GF-D8 (cell line): ENCODE measurements at regions not wholly inside any gene's neighbourhood (a gene's known extent, or its start where the extent isn't known, plus 50 kb on each side); places are given as distances from the start of the nearest gene placed in this dataset.
"Not testable (repeated sequence)": the region's sequence is repeated elsewhere in the genome, so short reads cannot be mapped to it uniquely, and the experiment has no call there.

Experiments used
- DNase-seq: peaks from one replicate; lab custom pipeline; 2025; lab: John Stamatoyannopoulos, UW

DNA sequence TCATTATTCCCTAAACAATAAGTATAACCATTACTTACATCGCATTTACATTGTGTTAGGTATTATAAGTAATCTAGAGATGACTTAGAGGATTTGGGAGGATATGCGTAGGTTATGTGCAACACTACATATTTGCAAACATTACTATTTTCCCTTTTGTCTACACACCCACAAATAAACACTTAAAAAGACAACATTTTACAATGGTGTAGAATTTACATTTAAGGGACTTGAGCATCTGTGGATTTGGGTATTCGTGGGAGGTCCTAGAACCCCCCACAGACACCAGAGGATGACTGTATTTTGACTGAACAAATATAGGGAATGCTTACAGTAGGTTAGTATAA is 220.2 kb upstream of the MYO3A start:
- no peak for DNase-seq

DNA sequence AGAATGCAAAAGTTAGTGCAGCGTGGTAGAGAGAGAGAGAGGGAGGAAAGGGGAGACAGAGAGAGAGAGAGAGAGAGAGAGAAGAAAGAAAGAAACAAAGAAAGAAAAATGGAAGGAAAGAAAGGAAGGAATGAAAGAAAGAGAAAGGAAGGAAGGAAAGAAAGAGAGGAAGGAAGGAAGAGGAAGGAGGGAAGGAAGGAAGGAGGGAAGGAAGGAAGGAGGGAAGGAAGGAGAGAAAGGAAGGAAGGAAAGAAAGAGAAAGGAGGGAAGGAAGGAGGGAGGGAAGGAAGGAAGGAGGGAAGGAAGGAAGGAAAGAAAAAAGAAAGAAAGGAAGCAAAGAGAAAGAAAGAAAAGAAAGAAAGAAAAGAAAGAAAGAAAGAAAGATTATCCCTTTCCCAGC is 209.8 kb upstream of the MYO3A start:
- no peak for DNase-seq

DNA sequence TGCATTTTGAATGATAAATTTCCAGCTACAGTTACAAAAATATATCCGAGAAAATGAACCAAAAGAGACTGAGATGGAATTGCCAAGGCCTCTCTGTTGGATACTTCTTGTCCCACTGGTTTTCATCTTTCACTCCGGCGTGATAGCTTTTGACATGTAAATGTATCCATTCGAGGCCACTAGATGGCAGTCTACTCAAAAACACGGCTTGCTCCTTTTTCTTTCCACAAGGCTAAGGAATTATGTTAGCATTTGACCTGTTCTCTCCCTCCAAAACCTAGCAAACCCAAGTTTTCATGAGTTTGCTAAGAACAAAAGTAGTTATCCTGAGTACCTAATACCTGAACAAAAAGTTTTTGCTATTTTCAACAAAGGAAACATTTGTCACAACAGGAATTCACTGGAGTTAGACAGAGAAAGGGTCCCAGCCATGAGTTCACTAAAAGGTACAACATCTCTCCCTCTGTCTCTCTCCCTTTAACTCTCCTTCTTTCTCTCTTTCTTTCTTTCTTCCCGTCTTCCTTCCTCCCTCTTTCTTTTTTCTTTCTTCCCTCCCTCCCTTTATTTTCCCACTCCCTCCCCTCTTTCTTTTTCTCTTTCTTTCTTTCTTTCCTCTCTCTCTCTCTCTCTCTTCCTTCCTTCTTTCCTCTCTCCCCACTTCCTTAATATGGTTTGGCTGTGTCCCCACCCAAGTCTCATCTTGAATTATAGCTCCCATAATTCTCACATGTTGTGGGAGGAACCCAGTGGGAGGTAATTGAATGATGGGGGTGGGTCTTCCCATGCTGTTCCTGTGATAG is 207.9 kb upstream of the MYO3A start:
- DNase-seq = no peak

DNA sequence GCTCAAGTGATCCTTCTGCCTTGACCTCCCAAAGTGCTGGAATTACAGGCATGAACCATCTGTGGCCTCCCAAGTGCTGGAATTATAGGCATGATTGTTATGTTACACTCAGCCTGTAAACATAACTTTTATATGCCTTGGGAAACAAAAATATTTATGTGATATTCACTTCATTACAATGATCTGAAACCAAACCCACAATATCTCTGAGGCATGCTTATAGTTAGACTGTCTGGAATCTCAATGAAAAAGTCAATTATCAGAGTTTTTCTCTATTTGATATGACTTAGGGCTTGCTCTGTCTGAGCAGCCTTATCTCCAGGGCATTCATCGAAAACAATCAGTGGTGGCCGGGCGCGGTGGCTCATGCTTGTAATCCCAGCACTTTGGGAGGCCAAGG is 195.3 kb upstream of the MYO3A start:
- no peak for DNase-seq

DNA sequence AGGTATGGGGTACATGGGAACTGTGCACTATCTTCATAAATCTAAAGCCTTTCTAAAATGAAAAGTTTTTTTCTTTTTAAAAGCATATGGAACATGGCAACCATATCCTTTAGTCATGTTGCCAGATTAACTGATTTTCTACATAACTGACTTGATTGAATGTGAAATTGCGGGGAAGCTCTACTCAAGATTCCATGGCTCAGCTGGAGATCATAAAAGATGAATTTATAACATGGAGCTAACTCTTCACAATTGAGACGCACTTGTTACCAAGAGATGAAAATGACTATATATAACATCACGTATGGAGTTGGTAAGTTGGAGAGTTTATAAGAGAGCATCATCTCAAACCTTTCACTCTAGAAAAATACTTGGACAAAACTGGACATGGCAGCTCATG is 190.2 kb upstream of the MYO3A start:
- DNase-seq = no peak

DNA sequence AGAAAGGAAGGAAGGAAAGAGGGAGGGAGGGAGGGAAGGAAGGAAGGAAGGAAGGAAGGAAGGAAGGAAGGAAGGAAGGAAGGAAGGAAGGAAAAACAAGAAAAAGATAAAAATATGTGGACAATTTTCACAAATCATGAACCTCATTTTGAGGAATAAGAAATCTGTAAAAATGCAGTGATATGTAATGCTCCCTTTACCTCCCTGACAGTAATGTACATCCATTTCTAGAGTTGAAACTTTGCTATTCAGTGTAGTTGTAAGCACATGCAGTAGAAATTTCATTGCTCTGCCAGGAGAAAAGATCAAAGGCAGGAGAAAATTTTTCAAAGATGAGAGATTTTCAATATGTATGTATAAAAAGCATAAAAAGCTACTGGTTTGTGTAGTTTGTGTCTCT is 189.5 kb upstream of the MYO3A start:
- no peak for DNase-seq

DNA sequence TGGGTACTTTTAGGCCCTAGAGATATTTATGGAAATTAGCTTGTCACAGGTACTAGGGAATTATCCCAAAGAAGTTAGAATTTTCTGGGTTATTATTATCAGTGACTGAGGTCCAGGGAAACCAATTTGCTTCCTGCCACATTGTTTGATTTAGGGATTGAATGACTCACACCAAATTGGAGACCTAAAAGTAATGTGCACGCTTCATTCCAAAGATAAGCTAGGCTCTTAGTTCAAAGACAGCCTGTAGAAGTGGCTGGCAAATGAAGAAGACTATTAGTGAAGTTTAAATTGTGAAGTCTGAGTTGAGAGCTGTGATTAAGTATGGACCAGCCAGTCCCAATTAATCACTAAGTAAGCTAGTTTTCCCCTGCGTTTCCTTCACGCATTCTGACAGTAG is 188.1 kb upstream of the MYO3A start:
- DNase-seq = no peak

DNA sequence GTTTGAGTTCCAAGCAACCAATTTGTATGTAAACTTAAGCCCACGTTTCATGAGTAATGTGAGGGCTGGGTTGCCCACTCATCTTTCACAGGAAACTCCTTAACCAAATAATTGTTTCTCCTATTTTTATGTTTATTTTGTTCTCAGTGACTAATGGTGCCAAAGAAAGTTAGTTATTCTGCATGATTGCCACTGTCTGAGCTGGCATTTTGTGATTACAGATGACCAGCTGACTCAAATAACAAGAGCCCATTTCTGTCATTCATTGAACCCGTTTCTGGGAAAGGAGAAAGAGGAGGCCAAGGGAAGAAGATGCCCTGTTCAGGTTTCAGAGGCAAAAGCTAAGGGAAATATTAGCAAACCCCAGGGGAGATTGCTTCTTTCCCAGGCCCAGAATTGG is 186.9 kb upstream of the MYO3A start:
- no peak for DNase-seq

DNA sequence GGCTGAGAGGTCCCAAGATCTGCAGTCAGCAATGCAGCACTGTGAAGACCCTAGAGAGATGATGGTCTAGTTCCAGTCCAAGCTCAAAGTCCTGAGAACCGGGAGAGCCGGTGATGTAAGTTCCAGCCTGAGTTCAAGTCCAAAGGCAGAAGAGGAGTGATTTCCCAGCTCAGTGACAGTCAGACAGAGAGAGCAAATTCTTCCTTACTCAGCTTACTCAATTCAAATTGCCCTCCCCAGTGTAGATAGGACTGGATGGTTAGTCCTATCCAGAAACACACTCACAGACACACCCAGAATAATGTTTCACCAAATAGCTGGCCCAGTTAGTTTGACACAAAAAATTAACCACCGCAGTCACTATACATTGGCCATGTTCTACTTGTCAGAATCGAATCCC is 185.5 kb upstream of the MYO3A start:
- DNase-seq = no peak

DNA sequence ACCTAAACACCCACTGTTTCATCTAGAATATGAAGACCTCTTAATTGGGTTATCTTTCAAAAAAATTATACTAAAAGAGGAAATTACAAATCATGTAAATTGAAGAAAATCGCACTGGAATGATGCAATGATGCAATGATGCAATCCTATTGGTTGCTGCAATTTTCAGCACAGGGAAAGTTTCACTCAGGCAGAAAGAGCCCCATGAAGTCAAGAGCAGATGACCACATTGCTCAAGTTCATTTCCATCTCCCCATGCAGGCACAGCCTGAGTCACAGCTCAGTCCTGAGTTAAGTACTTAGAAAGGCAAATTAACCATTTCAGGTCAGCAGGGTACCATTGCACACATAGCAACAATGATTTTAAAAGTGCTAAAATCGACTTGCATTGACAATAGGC is 180.3 kb upstream of the MYO3A start:
- no peak for DNase-seq

DNA sequence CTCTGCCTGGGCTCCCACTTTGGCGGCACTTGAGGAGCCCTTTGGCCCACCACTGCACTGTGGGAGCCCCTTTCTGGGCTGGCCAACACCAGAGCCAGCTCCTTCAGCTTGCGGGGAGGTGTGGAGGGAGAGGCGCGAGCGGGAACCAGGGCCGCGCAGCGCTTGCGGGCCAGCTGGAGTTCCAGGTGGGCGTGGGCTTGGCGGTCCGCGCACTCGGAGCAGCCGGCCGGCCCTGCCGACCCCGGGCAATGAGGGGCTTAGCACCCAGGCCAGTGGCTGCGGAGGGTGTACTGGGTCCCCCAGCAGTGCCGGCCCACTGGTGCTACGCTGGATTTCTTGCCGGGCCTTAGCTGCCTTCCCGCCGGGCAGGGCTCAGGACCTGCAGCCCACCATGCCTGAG is 178.2 kb upstream of the MYO3A start:
- not testable (repeated sequence) for DNase-seq

DNA sequence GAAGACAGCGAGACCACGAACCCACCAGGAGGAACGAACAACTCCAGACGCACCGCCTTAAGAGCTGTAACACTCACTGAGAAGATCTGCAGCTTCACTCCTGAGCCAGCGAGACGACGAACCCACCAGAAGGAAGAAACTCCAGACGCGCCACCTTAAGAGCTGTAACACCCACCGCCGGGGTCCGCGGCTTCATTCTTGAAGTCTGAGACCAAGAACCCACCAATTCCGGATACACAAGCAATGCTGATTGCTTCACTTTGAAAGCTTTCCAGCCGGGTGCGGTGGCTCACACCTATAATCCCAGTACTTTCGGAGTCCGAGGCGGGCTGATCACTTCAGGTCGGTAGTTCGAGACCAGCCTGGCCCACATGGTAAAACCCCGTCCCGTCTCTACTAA is 177.2 kb upstream of the MYO3A start:
- no peak for DNase-seq

DNA sequence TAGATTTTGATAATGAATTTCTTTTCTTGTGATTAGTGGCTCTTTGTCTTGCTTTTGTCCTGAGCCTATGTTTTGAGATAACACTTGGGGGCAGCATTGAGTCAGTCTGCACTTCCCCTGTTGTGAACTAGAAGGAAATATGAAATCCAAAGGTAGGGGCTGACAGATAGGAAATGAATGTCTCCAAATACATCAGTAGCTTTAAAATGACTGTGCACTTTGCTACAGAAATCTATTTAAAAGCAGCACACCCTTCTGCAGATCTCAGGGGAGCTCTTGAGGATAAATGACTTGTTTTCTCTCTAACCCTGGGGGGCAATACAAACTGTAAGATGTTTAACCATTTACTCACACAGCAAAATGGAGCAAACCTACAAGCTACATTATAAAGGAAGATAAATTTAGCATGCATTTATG is 176.0 kb upstream of the MYO3A start:
- DNase-seq = no peak

DNA sequence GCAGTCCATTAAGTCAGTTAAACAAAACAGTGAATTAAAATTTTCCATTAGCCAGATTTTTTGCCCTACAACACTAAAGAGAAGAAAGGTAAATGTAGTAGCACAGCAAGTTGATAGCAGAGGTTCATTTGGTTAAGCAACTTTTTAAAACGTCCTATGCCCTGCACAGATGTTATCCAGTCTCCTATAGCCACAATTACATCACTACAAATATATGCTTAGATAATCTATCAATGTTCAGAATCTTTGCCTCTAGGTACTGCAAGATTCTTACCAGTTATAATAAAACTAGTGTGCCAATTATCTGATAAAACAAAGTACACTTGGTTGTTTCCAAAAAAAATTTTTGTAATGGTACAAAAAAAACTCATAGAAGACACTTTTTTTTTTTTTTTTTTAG is 175.5 kb upstream of the MYO3A start:
- DNase-seq = no peak

DNA sequence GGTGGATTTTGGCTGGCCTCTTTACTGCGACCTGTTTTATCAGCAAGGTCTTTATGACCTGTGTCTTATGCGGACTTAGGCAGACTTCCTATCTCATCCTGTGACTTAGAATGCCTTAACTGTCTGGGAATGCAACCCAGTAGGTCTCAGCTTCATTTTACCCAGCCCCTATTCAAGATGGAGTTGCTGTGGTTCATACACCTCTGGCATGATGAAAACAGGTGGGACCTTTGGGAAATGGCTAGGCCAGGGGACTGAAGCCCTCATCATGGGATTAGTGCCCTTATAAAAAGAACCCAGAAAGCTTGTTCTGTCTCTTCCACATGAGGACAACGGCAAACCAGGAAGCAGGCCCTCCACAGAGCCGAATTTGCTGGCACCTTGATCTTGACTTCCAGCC is 172.1 kb upstream of the MYO3A start:
- DNase-seq = no peak

DNA sequence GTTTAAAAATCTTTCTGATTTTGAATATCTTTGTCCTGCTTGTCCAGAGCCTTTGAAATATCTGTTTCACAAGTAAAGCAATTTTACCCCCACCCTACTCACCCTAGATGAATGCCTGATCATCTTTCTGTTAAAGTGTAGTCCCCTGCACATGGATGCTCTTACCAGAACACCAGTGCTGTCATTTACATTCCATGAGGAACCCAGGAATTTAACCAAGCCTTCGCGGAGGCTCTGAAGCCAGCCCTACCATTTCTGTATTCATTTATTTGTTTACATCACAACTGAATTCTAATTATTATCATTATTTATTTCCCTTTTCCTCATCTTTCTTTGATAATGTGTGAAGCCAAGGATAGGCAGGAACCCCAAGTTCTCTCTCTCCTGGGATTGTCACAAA is 167.8 kb upstream of the MYO3A start:
- no peak for DNase-seq

DNA sequence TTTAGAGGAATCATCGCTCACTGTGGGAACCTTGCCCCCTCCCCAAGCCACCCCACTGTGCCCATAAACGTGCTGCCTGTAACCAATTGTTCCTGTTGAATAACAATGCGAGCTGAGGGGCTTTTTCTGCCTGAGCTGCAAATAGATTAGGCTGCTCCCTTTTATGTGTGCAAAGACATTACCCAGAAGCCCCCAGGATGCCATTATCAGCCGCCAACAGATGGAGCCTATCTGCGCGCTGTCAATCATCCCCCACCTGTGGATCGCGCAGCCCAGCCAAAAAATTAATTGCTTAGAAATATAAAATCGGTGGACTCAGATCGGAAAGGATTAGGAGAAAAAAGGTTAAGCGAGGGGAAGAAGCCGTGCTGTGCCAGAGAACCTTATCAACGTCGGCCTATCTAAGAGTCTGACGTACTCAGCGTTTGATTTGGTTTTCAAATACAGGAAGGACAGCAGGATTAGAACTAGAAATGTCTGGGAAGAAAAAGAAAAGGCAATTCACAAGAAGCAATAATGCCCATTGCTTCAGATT is 167.3 kb upstream of the MYO3A start:
- DNase-seq = no peak

DNA sequence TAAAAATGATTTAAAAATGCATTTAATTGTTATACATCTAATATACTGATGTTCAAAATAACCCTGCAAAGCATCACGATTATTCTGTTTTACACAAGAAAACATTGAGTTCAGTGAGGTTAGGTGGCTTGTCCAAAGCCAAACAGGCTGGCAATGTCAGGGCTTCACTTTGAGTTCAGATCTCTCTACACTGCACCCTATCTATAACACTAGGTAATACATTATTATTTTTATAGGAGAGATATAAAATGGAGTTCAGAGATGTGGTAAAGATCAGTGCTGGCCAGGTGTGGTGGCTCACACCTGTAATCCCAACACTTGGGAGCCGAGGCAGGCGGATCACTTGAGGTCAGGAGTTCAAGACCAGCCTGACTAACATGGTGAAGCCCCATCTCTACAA is 165.9 kb upstream of the MYO3A start:
- no peak for DNase-seq

DNA sequence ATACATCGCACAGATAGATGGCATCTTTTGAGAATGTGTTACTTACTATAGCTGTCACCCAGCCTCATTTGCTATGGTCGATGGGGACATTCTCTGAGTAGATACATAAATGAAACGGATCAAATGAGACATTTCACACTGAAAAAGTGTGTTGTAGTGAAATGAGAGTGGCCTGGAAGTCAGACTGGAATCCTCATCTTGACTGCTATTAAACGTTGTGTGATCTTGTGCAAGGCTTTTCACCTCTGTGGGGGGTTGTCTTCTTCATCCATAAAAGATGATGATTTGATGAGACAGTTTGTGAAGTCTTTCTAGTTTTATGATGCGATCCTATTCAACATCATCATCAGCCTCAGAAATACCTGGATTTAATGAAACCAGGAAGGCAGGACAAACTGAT is 155.4 kb upstream of the MYO3A start:
- DNase-seq = no peak

DNA sequence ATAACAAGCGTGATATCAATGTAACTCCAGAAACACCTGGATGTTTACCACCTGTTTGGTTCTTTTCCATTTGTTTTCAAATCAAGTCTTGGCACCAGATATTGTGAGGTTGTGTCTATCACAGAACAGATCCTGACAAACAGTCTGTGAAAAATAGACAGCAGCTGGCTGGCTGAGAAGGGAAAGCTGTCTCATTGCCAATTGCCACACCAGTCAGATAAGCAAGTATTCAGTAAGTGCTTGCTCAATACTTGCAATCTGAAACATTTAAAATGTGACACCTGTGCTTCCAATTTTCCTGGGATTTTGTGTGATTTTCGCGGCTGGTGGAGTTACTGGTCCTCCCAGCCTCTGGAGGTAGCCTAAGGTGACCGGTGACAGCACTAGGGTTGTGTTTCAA is 147.9 kb upstream of the MYO3A start:
- no peak for DNase-seq

DNA sequence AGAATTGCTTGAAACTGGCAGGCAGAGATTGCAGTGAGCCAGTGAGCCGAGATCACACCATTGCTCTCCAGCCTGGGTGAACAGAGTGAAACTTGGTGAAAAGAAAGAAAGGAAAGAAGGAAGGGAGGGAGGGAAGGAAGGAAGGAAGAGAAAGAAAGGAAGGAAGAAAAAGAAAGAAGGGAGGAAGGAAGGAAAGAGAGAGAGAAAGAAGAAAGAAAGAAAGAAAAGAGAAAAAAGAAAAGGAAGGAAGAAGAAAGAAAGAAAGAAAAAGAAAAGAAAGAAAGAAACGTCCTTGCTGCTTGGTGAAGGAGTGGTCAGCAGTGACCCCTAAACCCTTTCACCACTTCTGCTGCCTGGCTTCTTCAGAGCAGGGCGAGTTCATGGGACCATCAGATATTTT is 147.1 kb upstream of the MYO3A start:
- DNase-seq = no peak

DNA sequence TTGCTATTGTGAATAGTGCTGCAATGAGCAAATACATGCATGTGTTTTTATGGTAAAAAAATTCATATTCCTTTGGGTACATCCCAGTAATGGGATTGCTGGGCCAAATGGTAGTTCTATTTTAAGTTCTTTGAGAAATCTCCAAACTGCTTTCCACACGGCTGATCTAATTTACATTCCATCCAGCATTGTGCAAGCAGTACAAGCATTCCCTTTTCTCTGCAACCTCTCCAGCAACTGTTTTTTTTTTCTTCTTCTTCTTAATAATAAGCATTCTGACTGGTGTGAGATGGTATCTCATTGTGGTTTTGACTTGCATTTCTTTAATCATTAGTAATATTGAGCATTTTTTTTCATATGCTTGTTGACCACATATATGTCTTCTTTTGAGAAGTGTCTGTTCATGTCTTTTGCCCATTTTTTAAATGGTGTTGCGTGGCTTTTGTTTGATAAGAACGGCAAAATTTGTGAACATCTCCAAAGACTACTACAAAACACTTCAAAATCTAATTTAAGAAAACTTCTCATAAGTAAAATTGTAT is 136.1 kb upstream of the MYO3A start:
- DNase-seq = no peak

DNA sequence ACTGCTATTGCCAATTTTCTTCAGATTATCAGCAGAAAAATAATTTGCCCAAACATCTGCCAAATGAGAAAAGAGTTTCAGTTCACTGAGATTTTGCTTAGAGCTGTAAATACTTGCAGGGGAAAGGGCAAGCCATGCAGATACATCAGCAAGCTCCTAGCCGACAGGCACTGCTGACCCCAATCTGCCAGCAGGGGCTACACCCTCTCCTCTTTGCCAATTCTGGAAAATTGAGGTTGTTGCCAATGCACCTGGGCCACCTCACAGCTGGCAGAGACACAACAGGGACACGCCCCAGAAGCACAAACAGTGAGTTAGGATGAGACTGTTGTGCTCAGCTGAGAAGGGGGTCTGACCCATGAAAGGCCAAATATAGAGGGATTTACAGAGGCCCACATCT is 129.5 kb upstream of the MYO3A start:
- DNase-seq = no peak

DNA sequence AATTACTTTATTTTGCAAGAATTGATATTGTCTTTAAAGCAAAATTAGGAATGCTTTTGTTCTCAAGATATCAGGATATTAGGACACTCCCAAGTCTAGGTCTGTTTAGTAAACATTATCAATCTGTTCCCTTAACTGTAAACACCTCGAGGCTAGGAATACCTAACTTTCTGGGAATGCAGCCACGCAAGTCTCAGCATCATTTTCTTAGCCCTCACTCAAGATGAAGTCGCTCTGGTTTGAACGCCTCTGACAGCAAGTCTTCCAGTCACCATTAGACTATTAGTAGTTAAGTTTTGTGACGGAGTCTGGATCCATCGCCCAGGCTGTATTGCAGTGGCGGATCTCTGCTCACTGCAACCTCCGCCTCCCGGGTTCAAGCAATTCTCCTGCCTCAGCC is 128.0 kb upstream of the MYO3A start:
- no peak for DNase-seq
